K562 (cell line): ENCODE measurements at regions not wholly inside any gene's neighbourhood (a gene's known extent, or its start where the extent isn't known, plus 50 kb on each side); places are given as distances from the start of the nearest gene placed in this dataset.

ENCODE experiments used
- ATF3 ChIP-seq, 2 experiments: fragments of 450-650 bp in 1 of 2; sonication (generic) in 1 of 2; formaldehyde crosslinking in 1 of 2; IDR thresholded peaks in 1 of 2; conservative IDR thresholded peaks in 1 of 2; 2 replicates each; pipeline versions ENCODE4 v1.6.1 to v1.8.1; 2016 to 2023; ENCODE audit warnings: mild to moderate bottlenecking in 2 of 2, moderate library complexity in 2 of 2, inconsistent platforms in 1 of 2, missing genetic modification reagents in 1 of 2
- CEBPB ChIP-seq: fragments of 450-650 bp; IDR thresholded peaks from 2 replicates; pipeline ENCODE4 v1.6.1; 2016; ENCODE audit warnings: missing genetic modification characterization, missing compliant biosample characterization
- CHD7 ChIP-seq: fragments of 200-600 bp; sonication (generic); IDR thresholded peaks from one replicate; pipeline ENCODE4 v1.6.1; 2012; ENCODE audit warnings: mild to moderate bottlenecking, low read depth, low read length, inconsistent platforms
- CREB1 ChIP-seq, 2 experiments: sonication (generic) in 1 of 2; formaldehyde crosslinking in 1 of 2; IDR thresholded peaks; 2 replicates each; pipeline versions ENCODE4 v1.6.1 to v1.8.0; 2012 to 2022; ENCODE audit warnings: inconsistent platforms in 1 of 2, mild to moderate bottlenecking in 1 of 2, missing genetic modification reagents in 1 of 2, moderate library complexity in 1 of 2
- SMAD4 ChIP-seq: fragments of 250-450 bp; sonication (Bioruptor Pico); conservative IDR thresholded peaks from 2 replicates; pipeline ENCODE4 v1.8.0; 2021; ENCODE audit warnings: inconsistent platforms, mild to moderate bottlenecking, moderate library complexity
- ZNF121 ChIP-seq: sonication (generic); formaldehyde crosslinking; conservative IDR thresholded peaks from 2 replicates; pipeline ENCODE4 v1.8.0; 2022; ENCODE audit warnings: missing genetic modification reagents
- ZNF395 ChIP-seq: fragments of 200-800 bp; sonication (Bioruptor generic); IDR thresholded peaks from 2 replicates; pipeline ENCODE4 v1.6.1; 2017; ENCODE audit warnings: missing genetic modification characterization, missing compliant biosample characterization
- ZNF695 ChIP-seq: fragments of 450-650 bp; formaldehyde crosslinking; IDR thresholded peaks from 2 replicates; pipeline ENCODE4 v1.4.0; 2020; ENCODE audit warnings: mild to moderate bottlenecking, moderate library complexity
- ZNF717 ChIP-seq: fragments of 250-450 bp; sonication (Bioruptor Pico); IDR thresholded peaks from 2 replicates; pipeline ENCODE4 v1.5.0; 2021

- TF ChIP-seq ZNF121 (CRISPR knock-in tag) = no peak
- no peak for TF ChIP-seq SMAD4 (CRISPR knock-in tag)
- no peak for TF ChIP-seq ZNF695
- 0 out of 2 replicates have a peak, but pooled peaks have one; percentile 8 for TF ChIP-seq ZNF395 (CRISPR knock-in tag)
- no peak for TF ChIP-seq CHD7
- no peak for TF ChIP-seq ZNF717 (CRISPR knock-in tag)
- TF ChIP-seq CEBPB (tag) = 0 out of 2 replicates have a peak, but pooled peaks have one; percentile 7
- no peak for TF ChIP-seq CREB1 (IDR thresholded peaks at IDR 0.05)
- TF ChIP-seq CREB1 (CRISPR knock-in tag; IDR thresholded peaks at IDR 0.05) = 0 out of 2 replicates have a peak, but pooled peaks have one; percentile 53
- no peak for TF ChIP-seq ATF3 (IDR thresholded peaks at IDR 0.05)
- TF ChIP-seq ATF3 (CRISPR knock-in tag; conservative IDR thresholded peaks at IDR 0.05) = no peak
Measured at GRCh38 chr16:85330006-85330693, 217.9 kb upstream of the CIBAR2 start (continued).
